Stimulated activated CD8-positive, alpha-beta memory T cell treated with anti-CD3 and anti-CD28 coated beads, Interleukin-15, amount 100 ng/mL, for 4 hours (primary cell): ENCODE measurements at regions not wholly inside any gene's neighbourhood (a gene's known extent, or its start where the extent isn't known, plus 50 kb on each side); places are given as distances from the start of the nearest gene placed in this dataset.
"Not testable (repeated sequence)": the region's sequence is repeated elsewhere in the genome, so short reads cannot be mapped to it uniquely, and the experiment has no call there.

ENCODE experiments used
- DNase-seq, 2 donors: peaks; one replicate each; pipeline ENCODE4 v3.0.0-alpha.2; 2020; ENCODE audit warnings: low read depth in 2 of 2

DNA sequence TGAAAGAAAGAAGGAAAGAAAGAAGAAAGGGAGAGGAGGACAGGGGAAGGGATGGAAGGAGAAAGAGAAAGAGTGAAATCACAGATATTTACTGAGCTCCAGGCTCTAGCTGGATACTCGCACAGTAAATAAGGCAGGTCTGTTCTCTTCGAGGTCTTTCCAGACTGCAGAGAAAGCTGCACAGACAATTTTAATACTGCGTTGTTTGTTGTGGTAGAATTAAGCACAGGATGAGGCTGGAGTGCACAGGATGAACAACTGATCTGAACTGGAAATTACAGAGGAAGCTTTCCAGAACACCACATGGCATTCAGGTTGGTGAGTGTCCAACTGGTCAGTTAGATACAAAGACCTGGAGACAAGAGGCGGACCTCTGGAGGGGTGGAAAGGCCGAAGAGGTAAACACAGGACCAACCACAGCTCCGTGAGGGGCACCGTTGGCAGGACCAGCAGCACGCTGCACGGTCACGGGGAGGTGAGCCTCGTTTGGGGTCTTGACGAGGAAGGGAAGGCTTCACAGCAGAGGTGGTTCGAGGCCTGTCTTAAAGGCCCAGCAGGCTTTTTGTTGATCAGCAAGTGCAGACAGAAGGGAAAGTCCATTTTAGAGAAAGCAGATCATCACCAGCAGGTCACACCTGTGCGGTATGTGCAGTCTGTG lies 121.7 kb downstream of the ATP6V0E2 start:
- not testable (repeated sequence) for DNase-seq

- DNase-seq: not testable (repeated sequence)
Measured at GRCh38 chr7:150000780-150001599, 127.2 kb downstream of the ATP6V0E2 start.

DNA sequence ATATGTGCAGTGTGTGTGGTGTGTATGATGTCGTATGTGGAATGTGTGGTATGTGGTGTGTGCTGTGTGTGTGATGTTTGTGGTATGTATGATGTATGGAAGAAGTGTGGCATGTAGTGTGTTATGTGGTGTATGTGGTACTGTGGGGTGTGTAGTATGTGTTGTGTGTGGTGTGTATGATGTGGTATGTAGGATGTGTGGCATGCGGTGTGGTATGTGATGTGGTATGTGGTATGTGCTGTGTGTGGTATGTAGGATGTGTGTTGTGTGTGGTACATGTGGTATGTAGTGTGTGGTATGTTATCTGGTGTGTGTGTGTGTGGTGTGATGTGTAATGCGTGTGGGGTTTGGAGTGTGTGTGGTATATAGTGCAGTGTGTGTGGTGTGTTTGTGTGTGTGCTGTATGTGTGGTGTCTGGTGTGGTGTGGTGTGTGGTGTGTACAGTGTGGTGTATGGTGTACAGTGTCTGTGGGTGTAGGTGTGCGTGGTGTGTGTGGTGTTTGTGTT lies 129.6 kb downstream of the ATP6V0E2 start:
- DNase-seq: no peak

- DNase-seq: not testable (repeated sequence)
Measured at GRCh38 chr7:150003973-150004372, 130.2 kb downstream of the ATP6V0E2 start.

DNA sequence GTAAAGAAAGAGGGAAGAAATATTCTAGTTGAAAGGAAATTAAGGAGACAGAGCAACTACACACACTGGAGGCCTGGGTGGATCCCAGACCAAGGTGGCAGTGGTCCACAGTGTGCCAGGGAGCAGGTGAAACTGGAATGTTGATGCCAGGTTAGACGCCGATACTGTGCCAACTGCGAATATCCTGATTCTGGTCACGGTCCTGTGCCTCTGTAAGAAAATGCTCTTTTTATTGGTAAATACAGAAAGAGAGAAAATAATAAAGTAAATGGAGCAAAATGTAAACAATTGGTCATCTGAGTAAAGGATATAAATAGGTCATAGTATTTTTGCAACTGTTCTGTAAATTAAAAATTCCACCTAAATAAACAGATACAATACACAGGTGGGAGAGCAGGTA lies 131.1 kb downstream of the ATP6V0E2 start:
- not testable (repeated sequence) for DNase-seq

- not testable (repeated sequence) for DNase-seq
Measured at GRCh38 chr7:150009620-150010303, 136.0 kb downstream of the ATP6V0E2 start.

DNA sequence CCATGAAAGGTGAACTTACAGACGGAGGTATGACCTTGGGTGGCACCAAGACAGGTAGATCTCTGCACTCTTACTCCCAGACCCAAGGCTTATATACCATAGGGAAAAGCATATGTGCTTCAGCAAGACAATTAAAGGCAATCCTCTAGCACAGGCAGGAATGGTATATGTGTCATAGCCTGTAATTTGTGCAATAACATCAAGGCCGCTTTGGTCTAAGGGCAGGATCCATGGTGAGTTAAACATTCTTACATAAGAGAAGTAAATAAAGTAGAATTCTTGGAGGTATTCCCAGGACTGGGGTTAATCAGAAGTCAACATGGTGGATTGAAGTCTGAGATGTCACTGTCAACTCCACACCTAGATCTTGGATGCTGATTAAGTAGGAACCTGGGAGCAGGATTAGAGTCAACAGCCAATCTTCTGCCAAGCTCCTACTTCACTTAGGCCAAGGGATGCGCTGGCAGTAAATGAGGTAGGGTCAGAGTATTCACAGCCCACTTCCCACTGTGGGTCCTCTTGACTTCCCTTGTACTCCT lies 143.0 kb downstream of the ATP6V0E2 start:
- DNase-seq: not testable (repeated sequence)

DNA sequence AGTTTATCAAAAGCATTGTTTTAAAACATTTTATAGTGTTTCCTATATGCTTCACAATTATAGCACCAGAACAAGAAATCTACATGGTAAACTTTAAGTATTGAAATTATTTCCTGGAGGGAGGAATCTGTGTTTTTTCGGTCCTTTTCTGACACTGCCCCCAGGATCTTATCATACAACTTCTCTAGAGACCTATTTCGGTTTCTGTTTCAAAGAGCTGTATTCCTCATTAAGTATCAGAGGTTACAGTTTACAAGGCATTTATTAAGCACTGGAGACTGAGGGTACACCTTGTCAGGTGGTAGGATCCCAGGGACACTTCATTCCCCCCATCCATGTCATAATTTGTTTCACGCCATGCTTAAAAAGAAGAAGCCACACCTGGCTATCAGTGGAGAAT lies 146.4 kb downstream of the ATP6V0E2 start:
- DNase-seq: not testable (repeated sequence)

GRCh38 chr7:150024550-150025490 lies 151.1 kb downstream of the ATP6V0E2 start:
- DNase-seq: not testable (repeated sequence)

GRCh38 chr7:150025802-150026201 lies 152.0 kb downstream of the ATP6V0E2 start:
- not testable (repeated sequence) for DNase-seq

GRCh38 chr7:150028344-150029012 lies 154.7 kb downstream of the ATP6V0E2 start:
- not testable (repeated sequence) for DNase-seq

GRCh38 chr7:150029013-150029389 lies 155.2 kb downstream of the ATP6V0E2 start:
- DNase-seq: not testable (repeated sequence)

GRCh38 chr7:150031733-150032132 lies 158.0 kb downstream of the ATP6V0E2 start:
- DNase-seq: not testable (repeated sequence)

- not testable (repeated sequence) for DNase-seq
Measured at GRCh38 chr7:150033711-150034110, 159.9 kb downstream of the ATP6V0E2 start.

DNA sequence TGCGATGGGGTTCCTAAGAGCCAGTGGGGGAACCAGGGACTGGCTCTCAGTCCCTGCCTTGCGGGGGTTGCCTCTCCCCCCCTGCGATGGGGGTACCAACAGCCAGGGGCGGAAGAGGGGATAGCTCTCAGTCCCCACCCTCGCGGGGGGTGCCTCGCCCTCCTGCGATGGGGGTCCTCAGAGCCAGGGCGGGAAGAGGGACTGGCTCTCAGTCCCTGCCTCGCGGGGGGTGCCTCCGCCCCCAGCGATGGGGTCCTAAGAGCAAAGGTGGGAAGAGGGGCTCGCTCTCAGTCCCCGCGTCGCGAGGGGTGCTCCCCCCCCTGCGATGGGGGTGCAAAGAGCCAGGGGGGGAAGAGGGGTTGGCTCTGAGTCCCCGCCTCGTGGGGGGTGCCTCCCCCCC lies 162.0 kb downstream of the ATP6V0E2 start:
- not testable (repeated sequence) for DNase-seq

DNA sequence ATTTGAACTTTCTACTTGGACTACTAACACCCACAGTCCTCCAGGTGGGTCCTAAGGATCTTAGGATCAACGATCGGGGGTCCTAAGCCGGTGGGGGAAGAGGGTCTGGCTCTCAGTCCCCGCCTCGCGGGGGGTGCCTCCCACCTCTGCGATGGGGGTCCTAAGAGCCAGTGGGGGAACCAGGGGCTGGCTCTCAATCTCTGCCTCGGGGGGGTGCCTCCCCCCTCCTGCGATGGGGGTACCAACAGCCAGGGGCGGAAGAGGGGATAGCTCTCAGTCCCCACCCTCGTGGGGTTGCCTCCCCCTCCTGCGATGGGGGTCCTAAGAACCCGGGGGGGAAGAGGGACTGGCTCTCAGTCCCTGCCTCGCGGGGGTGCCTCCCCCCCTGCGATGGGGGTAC lies 165.3 kb downstream of the ATP6V0E2 start:
- DNase-seq: not testable (repeated sequence)

DNA sequence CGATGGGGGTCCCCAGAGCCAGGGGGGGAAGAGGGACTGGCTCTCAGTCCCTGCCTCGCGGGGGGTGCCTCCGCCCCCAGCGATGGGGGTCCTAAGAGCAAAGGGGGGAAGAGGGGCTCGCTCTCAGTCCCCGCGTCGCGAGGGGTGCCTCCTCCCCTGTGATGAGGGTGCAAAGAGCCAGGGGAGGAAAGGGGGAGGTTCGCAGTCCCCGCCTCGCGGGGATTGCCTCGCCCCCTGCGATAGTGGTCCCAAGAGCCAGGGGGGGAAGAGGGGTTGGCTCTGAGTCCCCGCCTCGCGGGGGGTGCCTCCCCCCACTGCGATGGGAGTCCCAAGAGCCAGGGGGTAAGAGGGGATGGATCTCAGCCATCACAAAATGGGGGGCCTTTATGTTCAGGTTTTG lies 168.5 kb downstream of the ATP6V0E2 start:
- DNase-seq: not testable (repeated sequence)

DNA sequence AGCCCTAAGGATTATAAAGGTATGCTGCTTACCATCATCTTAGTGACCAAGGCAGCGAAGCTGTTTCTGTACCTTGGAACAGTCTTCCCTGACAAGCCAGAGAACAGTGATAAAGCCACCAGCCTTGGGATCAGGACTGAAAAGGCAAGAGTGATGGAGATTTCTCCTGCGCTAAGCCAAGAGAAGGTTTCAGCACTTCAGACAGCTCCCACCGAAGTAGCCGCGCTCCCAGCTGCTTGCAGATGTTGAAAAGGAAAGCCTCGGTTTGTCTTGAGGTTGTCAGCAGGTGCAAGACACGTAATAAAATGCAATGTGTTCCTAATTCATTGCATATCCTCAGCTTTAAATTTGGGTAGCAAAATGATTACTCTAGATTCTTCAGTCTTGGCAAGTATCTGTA lies 171.0 kb downstream of the ATP6V0E2 start:
- not testable (repeated sequence) for DNase-seq

DNA sequence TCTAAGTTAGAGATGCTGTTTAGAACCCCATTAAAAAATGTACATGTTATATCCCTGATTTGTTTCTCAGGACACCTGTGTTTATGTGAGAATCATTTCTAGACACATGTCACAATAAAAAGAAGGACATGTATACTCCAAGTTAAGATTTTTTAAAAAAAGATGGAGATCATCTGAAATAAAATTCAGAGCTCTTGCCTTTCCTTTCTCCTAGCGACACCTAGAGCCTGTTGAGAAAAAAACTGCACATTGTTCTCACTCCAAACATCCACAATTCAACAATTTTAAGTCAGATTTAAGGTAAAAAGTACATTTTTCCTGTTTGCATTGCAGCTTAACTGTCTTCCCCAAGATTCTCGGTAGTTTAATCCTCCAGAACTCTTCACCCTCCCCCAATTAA lies 171.8 kb downstream of the ATP6V0E2 start:
- DNase-seq: not testable (repeated sequence)
